GM18507 (cell line): ENCODE measurements at regions not wholly inside any gene's neighbourhood (a gene's known extent, or its start where the extent isn't known, plus 50 kb on each side); places are given as distances from the start of the nearest gene placed in this dataset.

Experiments
- DNase-seq: peaks from one replicate; pipeline ENCODE4 v3.0.0; 2011; ENCODE audit warnings: low read depth; ENCODE audit not compliant: insufficient read length; ENCODE audit errors: extremely low spot score
- FAIRE-seq: peaks from 2 replicates; lab custom pipeline; 2011; peaks lifted over from hg19 to GRCh38; lab: Jason Lieb, UNC

DNA sequence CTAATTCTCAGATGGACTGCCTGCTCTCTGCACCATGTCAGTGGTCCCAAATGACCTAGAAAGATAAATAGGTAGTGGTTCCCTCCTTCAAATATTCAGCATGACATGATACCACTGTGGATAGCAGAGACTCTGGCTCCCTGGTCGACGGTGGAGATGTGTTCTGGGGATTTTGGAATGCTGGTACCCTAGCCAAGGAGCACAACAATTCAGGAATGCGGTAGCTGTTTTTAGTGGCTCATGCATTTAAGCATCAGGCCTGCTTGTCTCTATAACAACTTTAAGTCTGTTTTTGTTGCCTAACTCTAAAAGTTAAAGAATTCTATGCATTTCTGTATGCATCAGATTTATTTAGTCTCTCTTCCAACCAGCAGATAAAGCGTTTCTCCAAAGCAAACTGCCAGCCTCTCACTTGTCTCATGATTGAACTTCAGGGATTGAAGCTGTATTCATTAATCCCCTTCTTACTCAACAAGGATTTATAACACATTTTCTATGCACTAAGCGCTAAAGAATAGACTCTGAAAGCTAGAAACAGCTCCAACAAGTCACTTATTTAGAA, 164.9 kb upstream of the BMP4 start:
- DNase-seq (no peak), FAIRE-seq (no peak)

DNA sequence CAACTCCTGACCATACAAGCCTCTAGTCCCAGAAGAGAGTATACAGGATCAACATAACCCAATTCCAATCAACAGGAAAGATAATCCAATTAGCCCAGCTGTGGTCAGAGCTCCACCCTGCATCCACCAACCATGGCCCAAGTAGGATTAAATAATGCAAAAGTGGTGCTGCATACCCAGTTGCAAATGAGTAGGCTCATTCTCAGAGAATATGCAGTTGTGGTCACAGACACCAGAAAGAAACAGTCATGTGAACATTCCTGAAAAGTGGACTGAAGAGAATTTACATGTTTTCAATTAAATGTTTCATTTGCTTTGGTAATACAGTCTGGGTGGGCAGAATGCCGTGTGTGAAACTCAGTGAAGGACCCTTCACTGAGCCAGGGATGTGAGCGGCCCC, 167.2 kb upstream of the BMP4 start:
- DNase-seq (no peak), FAIRE-seq (no peak)

DNA sequence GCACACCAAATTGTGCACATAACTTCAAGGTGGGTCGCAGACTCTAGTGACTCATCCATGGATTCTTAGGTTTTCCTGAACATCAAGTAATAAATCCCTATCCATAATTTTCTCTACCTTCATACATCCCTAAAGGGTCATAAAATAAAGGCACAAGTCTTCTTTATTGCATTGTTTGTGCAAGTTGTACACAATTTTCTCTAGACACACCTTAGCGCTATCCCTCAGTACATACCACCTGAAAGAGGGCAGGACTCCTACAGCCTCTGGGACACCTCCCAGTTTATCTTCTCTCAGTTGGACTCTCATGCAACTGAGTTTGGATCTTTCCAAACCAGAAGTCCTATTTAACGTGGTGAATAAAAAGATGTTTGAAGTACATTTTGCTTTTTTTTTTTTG, 168.5 kb upstream of the BMP4 start:
- FAIRE-seq (no peak), DNase-seq (no peak)

- DNase-seq (no peak), FAIRE-seq (no peak)
These were observed 170.3 kb upstream of the BMP4 start for GRCh38 chr14:54126947-54127346.

- DNase-seq: no peak
- no peak for FAIRE-seq
These were observed 170.9 kb upstream of the BMP4 start for GRCh38 chr14:54127526-54127925.

DNA sequence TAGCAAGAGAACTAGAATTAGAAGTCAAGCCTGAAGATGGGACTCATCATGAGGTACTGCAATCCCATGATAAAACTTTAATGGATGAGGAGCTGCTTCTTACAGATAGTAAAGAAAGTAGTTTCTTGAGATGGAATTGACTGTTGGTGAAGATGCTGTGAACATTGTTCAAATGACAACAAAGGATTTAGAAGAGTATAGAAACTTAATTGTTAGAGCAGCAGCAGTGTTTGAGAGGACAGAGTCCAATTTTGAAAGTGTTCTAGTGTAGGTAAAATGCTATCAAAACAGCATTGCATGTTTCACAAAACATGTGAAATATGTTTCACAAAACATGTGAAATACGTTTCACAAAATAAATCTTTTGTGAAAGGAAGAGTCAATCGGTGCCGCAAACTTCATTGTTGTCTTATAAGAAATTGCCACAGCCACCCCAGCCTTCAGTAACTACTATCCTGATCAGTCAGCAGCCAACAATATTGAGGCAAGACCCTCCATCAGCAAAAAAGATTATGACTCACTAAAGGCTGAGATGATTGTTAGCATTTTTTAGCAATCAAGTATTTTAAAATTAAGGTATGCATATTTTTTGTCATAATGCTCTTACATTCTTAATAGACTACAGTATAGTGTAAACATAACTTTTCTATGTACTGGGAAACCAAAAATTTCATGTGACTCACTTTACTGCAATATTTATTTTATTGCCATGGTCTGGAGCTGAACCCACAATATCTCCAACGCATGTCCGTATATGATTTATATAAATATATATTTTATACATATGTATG, 173.4 kb upstream of the BMP4 start:
- FAIRE-seq: no peak
- DNase-seq: no peak

GRCh38 chr14:54132496-54132895, 175.9 kb upstream of the BMP4 start:
- no peak for DNase-seq
- FAIRE-seq: no peak

DNA sequence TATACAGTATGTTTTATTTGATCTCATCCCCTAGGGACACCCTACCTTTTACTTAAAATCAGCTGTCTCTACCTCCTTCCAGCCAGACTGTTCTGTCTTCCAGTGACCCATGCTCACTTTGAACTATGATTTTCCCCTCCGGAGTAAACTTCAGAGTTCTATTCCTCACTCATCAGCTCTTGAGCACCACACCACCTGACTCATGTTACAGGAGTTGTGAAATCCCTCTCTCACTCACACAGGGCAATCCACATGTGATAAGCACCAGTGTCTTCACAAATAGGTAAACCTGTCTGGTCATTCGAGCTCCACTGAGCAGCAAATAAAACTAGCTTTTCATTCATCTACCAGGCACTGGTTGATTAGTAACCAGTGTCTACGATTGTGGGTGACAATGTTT, 177.3 kb upstream of the BMP4 start:
- DNase-seq (no peak), FAIRE-seq (no peak)

- DNase-seq (no peak), FAIRE-seq (no peak)
These were observed 179.2 kb upstream of the BMP4 start for GRCh38 chr14:54135804-54136280.

DNA sequence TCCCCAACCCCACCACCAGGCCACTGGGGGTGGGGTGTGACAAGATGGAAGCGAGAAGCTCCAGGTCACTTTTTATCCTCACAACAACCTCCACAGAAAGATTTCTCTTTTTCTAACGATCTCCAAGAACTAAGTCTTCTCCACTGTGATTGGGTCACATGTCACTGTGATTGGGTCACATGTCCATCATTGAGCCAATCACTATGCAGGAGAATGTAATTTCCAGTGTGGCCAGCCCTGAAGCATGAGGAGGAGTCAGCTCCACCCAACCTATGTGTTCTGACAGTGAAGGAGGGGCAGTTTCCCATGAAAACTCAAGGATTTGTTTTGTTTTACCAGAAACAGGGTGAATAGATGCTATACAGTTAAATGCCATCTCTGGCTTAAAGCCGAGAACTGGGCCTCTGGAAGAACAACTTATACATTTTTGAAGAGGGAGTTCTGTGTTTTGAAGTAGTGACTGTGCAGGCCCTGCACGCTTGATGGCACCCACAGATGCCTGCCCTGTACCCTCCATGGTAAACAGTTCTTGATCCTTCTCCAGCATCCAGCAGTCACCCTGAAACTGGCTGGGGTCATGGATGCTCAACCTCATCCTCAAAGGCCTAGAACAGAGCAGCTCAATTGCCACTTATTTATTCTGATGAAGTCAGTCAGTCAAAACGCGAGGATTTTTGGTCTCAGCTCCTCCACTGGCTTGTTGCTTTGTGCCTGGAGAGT, 180.4 kb upstream of the BMP4 start:
- FAIRE-seq (no peak), DNase-seq (no peak)

- DNase-seq: no peak
- no peak for FAIRE-seq
These were observed 181.0 kb upstream of the BMP4 start for GRCh38 chr14:54137614-54137961.

GRCh38 chr14:54138024-54138353, 181.4 kb upstream of the BMP4 start:
- DNase-seq (no peak), FAIRE-seq (no peak)

DNA sequence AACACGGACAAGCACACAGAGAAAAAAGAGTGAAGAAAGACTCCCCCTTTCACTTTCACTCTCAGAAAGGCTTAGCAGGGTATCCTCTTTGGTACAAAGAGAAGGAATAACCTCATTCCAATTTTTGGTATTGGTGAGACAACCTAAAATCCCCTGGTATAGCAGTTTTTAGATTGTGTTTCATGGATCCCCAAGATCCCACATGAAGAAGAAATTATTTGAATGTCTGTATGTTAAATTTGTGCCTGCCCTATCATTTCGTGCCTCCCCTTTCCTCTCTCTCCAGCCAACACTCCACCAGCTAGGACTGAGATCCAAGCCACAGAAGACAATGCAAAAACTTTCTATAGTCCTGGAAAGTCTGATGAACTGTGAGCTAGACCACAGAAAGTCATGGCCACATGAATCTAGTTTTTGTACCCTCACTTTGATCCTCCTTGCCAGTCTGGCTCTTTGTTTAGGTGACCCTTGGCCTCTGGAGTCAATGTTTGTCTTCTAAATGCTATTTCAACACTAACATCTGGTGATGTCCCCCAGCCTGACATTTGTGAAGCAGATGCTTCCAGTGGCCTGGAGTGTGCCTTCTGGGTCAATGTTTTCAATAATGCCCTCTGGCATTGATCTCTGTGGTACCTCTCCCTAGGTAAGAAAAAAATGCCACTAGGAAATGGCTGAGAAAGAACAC, 181.9 kb upstream of the BMP4 start:
- FAIRE-seq (no peak), DNase-seq (no peak)

GRCh38 chr14:54140551-54140950, 183.9 kb upstream of the BMP4 start:
- FAIRE-seq: no peak
- DNase-seq: no peak

DNA sequence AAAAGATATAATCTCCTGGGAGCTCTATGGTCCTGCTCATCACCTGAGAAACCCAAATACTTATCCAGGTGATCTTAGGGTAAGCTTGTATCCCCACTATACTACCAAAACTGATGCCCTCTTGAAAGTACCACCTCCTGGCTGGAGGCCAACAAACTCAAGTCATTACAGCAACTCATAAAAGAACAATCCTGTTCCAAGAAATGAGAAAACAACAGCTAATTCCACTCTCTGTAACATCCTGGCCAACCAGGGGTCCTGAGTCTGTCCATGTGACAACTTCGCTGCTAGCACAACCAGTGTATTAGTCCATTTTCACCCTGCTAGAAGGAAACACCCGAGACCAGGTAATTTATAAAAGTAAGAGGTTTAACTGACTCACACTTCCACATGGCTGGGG, 190.0 kb upstream of the BMP4 start:
- FAIRE-seq (no peak), DNase-seq (no peak)

DNA sequence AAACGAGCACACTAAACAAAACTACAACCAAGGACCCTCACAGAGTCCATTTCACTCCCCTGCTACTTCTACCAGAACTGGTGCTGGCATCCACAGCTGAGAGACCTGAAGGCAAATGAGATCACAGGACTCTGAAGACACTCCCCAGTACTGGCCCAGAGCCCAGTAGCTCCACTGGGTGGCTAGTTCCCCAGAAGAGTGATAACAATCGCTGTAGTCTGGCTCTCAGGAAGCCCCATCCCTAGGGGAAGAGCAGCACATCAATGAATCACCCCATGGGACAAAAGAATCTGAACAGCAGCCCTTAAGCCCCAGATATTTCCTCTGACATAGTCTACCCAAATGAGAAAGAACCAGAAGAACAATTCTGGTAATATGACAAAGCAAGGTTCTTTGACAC, 190.7 kb upstream of the BMP4 start:
- DNase-seq (no peak), FAIRE-seq (no peak)

DNA sequence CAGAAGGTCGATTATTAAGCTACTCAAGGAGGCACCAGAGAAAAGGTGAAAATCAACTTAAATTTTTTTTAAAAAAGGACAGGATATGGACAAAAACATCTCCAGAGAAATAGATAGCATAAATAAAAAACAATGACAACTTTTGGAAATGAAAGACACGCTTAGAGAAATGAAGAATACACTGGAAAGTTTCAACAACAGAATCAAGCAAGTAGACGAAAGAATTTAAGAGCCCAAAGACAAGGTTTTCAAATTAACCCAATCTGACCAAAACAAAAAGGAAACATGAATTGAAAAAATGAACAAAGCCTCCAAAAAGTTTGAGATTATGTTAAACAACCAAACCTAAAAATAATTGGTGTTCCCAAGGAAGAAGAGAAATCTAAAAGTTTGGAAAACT, 191.1 kb upstream of the BMP4 start:
- no peak for FAIRE-seq
- no peak for DNase-seq

DNA sequence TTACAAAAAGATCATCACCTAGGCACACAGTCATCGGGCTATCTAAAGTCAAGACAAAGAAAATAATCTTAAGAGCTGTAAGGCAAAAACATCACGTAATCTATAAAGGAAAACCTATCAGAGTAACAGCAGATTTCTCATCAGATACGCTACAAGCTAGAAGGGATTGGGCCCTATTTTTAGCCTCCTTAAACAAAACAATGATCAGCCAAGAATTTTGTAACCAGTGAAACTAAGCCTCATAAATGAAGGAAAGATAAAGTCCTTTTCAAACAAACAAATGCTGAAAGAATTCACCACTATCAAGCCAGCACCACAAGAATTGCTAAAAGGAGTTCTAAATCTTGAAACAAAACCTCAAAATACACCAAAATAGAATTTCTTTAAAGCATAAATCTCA, 191.6 kb upstream of the BMP4 start:
- DNase-seq (no peak), FAIRE-seq (no peak)

- FAIRE-seq: no peak
- DNase-seq: no peak
These were observed 195.7 kb upstream of the BMP4 start for GRCh38 chr14:54152351-54152750.
